Suprapubic skin (tissue), 4 donors: ENCODE measurements at regions not wholly inside any gene's neighbourhood (a gene's known extent, or its start where the extent isn't known, plus 50 kb on each side); places are given as distances from the start of the nearest gene placed in this dataset.

Source experiments
- EP300 ChIP-seq: sonication (generic); formaldehyde crosslinking; IDR thresholded peaks from one replicate; pipeline ENCODE4 v1.6.1; 2017; ENCODE audit warnings: antibody characterized with exemption
- POLR2A ChIP-seq, 2 donors: fragments of 450-650 bp; IDR thresholded peaks; one replicate each; pipeline ENCODE4 v1.6.1; 2017; ENCODE audit warnings: antibody characterized with exemption in 2 of 2, mild to moderate bottlenecking in 2 of 2, moderate library complexity in 2 of 2
- POLR2AphosphoS5 ChIP-seq, 3 donors: sonication (generic); formaldehyde crosslinking; IDR thresholded peaks; one replicate each; pipeline ENCODE4 v1.6.1; 2017; ENCODE audit warnings: antibody characterized with exemption in 3 of 3
- TF ChIP-seq, protein P1 (sequence below), 2 donors: fragments of 200-600 bp in 1 of 2; fragments of 450-650 bp in 1 of 2; sonication (generic) in 1 of 2; IDR thresholded peaks; one replicate each; pipeline ENCODE4 v1.5.1; 2016 to 2019; ENCODE audit warnings: antibody characterized with exemption in 2 of 2, mild to moderate bottlenecking in 1 of 2, moderate library complexity in 1 of 2

- TF ChIP-seq POLR2A (IDR thresholded peaks at IDR 0.05) (no peak), POLR2AphosphoS5 (IDR thresholded peaks at IDR 0.05) (no peak), EP300 (no peak)
- TF ChIP-seq, protein P1, sequence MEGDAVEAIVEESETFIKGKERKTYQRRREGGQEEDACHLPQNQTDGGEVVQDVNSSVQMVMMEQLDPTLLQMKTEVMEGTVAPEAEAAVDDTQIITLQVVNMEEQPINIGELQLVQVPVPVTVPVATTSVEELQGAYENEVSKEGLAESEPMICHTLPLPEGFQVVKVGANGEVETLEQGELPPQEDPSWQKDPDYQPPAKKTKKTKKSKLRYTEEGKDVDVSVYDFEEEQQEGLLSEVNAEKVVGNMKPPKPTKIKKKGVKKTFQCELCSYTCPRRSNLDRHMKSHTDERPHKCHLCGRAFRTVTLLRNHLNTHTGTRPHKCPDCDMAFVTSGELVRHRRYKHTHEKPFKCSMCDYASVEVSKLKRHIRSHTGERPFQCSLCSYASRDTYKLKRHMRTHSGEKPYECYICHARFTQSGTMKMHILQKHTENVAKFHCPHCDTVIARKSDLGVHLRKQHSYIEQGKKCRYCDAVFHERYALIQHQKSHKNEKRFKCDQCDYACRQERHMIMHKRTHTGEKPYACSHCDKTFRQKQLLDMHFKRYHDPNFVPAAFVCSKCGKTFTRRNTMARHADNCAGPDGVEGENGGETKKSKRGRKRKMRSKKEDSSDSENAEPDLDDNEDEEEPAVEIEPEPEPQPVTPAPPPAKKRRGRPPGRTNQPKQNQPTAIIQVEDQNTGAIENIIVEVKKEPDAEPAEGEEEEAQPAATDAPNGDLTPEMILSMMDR (IDR thresholded peaks at IDR 0.05) = no peak
Observed at GRCh38 chr12:116473416-116473815, 85.8 kb upstream of the MAP1LC3B2 start.
